Renal cortical epithelial cell (primary cell): ENCODE measurements at regions not wholly inside any gene's neighbourhood (a gene's known extent, or its start where the extent isn't known, plus 50 kb on each side); places are given as distances from the start of the nearest gene placed in this dataset.
"Not testable (repeated sequence)": the region's sequence is repeated elsewhere in the genome, so short reads cannot be mapped to it uniquely, and the experiment has no call there.

Experiments used
- DNase-seq: peaks from one replicate; pipeline ENCODE4 v3.0.0-alpha.2; 2011; ENCODE audit warnings: low read depth

DNA sequence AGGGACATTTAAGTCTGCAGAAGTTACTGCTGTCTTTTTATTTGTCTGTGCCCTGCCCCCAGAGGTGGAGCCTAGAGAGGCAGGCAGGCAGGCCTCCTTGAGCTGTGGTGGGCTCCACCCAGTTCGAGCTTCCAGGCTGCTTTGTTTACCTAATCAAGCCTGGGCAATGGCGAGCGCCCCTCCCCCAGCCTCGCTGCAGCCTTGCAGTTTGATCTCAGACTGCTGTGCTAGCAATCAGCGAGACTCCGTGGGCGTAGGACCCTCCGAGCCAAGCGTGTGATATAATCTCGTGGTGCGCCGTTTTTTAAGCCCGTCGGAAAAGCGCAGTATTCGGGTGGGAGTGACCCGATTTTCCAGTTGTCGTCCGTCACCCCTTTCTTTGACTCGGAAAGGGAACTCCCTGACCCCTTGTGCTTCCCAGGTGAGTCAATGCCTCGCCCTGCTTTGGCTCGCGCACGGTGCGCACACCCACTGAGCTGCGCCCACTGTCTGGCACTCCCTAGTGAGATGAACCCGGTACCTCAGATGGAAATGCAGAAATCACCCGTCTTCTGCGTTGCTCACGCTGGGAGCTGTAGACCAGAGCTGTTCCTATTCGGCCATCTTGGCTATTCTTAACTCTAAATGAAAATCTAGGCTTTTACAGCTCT, 244.0 kb upstream of the SPHKAP start:
- not testable (repeated sequence) for DNase-seq

DNA sequence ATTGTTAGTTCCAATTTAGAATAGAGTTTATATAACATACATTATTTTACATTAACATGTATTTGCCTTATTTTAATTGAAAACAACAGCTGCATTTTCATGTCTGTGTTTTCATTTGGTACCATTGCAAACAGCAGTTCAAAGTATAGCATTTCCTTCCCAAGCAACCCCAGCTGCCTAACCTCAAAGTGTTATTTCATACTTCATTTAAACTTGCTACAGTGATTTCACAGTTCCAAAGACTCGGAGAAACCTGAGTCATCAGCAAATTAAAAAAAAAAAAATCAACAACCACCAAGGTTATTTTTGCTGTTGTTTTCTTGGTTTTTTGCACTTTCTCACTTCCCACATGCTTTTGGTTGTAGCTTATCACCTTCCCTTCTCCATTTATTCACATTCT, 236.5 kb upstream of the SPHKAP start:
- peak; percentile 79 for DNase-seq

DNA sequence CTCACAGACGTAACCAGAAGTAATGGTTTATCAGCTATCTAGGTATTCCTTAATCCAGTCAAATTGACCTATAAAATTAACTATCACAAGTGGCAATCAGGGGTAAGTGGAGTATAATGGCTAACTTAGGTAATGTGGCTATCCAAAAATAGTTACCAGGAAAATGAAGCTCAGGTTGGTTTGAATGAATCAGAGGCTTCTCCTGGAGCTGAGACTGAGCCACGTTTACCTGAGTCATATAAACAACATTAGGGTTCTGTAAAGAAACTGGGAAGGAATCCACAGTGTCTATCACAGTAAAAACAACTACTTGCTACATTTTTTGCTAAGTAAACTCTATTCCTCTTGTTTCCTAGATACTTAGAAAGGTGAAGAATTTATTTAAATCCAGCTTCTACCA, 236.0 kb upstream of the SPHKAP start:
- DNase-seq: peak; percentile 91

DNA sequence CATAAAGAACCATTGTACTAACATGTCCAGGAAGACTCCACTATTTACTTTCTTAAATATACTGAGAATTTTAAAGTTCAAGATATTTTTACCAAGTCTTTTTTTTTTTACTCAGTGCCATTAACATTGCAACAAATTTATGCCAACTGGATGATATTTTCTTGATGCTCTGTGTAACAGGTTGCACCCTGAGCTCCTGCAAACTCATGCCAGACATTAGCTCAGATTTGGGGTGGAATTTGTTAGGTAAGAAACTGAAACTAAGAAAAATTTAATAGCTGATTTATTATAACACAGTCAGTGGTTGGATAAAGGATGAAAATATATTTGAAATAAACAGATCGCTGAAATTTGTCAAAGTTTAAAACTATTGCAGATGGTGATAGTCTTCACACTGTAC, 228.6 kb upstream of the SPHKAP start:
- DNase-seq: no peak

DNA sequence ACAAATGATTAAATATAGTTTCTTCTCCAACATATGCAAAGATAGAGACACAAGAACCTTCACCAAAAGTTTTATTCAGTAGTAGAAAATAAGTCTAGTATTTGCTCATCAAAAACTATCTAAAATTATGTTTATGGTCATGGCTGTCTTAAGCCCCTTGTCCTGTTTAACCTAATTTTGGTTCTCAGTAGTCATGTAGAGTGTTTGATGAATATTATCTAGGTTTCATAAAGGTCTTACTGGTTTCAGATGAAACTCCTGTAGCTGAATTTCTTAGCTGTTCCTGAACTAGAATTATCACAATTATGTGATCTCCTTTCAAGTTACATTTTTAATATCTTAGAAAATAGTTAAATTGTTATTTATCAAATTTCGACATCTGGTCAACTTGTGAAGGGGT, 228.0 kb upstream of the SPHKAP start:
- no peak for DNase-seq

DNA sequence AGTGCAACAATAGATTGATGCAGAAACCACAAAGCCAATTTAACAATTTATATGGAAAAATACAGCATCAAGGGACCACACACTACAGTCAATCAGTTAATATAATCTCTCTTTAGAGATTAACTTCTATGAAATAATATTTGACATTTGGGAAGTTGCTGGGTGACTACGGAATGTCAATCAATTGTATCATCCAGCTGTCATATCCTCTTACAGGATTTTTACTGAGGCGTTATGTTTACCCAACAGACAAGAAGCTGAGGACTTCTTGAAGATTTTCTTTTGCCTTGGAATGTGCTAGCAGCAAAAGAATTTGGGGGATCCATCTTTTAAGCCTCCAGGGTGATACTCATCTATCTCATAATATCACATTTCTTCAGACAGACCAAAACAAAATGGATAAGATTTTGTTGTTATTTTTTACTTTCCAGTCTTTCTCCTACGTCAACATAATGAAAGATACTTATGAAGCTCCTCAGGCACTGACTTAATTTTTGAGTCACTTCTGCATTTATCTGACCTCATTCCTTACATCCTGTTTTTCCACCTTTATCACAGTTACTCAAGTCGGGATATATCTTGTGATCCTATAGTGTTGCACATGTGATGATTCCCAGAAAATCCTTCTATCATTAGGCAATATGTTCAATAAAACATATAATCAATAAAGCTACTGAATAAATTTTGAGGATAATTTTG, 227.2 kb upstream of the SPHKAP start:
- no peak for DNase-seq

DNA sequence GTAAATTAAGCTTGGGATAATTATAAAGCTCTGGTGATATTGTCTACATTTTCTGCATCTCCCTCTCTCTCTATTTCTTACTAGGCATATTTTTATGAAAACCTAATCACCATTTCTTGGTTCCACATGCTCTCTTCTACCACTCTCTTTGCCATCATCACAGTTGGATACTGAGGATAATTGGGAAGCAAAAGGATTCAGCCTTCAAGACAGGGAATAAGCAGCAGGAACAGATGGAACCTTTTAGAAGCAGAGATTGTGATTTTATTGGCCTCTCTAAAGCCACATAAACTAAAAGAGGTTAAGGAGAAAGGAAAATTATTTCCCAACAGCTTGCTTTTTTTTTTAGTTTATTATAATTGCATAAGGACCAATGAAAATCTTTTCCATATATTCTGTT, 226.3 kb upstream of the SPHKAP start:
- no peak for DNase-seq

DNA sequence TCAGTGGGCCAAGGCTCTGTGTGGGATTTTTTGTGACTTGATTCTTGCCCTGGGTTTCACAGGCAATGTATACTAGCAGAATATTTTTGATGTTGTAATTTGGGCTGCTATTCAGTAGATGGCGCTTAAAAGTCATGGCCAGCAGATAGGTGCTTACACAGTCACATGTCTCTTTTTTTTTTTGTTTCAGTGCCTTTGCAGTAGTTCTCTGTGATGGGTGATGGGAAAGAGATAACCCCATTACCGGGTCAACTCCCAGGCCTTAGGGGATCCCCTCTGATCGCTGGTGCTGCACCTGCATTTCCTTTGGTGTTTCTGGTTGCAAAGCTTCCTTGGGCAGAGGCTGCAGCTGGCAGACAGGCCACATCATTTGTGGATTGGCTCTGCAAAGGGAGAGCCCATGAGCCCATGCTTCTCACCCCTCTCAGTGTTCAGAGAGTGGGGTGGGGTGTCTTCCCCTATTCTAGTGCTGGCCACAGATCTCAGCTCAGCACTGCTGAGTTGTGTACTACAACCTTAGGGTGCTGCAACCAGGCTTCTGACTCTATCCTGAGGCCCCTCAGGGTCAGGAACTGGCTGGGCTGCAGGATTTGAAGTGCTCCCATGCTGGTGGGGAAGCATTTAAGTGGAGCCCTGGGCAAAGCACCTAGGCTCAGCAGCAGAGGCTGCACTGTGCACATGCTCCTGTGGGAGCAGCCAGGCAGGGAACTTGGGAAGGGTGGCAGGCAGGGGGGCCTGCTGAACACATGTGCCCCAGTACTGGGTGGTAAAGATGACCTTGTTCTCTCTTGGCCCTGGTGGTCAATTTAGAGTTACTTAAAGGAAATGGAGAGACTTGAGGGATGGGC, 219.8 kb upstream of the SPHKAP start:
- DNase-seq: no peak

DNA sequence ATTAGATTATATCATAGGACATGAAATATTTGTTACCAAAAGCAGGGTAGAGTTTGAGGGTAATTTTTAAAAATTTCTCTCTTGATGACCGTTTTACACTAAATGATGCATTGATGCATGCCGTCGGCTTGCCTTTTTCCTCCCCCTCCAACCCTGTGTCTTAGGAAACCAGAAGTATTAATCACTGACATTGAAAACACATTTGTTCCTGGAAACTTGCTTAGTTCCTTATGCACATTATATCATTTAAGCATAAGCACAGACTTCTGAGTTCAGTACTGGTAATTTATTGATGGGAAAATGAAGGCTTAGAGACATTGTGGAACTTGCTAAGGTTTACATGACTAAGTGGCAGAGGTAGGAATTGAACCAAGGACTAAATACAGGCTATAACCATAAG, 206.3 kb upstream of the SPHKAP start:
- no peak for DNase-seq

DNA sequence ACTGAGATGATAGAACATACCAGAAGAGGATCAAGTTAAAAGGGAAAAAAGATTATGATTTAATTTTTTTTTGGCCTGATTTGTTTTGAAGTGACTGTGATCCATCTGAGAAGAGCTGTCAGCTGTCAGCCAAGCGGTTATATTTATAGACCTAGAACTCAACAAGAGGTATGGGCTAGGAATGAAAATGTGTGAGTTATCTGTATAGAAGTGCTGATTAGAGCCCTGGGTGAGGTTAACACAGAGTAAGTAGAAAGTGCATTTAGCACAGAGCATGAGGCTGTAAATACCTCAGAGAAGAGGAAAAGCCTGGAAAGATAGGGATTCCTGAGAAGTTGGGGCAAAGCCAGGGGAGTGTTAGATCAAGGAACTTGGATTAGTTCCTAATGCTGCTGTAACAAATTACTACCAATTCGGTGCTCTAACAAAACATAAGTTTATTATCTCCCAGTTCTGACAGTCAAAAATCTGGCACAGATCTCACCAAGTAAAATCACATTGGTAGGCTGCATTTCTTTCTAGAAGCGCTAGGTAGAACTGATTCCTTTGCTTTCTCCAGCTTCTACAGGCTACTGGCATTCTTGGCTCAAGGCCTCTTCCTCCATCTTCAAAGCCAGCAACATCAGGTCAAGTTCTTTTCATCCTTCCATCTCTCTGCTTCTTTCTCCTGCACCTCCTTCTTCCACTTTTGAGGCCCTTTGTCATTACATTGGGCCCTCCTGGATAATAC, 197.4 kb upstream of the SPHKAP start:
- DNase-seq: no peak

DNA sequence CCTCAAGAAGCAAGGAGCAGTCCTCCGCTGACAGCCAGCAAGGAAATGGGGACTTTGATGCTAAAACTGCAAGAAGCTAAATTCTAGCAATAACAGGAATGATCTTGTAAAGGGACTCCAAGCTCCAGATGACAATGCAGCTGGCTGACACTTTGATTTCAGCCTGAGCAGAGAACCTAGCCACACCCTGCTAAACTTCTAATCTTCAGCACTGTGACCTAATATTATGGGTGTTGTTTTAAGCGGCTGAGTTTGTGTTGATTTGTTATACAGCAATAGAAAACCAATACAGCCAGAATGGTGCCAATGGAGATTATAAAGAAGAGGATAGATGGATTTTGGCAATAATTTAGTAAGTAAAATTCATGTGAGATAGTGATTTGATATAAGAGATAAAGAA, 196.7 kb upstream of the SPHKAP start:
- DNase-seq: no peak

DNA sequence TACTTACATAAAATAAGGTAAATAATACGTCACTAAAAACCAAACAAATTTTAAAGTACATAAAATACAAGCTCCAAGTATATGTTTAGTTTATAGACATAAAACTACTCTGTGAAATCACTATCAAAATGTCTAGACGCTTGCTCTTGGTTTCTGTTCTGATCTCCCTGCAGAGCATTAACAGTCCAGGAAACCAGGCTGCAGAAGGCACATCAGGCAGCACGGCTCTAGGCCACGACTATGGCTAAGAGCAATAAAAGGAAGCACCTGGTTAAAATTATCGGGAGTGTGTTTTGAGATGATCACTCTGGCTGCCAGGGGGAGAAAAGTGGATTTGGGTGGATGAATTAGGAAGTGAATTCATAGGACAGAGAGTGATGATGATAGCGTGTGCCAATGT, 196.0 kb upstream of the SPHKAP start:
- no peak for DNase-seq

DNA sequence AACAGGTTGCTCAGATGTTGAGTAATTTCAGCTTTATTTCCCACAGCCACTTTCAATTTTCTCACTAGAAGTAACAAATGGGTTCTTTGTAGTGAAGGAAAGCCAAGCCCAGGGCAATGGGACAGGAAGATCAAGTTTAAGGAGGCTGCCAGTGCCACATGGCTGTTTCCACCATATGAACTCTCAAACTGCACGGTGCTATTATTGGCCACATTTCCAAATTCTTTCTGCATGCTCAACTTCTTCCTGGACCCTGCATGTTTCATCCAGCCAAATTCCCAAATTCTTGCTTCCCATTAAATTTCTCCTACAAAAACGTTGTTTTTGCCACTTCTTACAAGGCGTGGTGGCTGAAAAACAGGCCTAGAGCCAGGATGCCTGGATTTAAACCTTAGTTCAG, 193.3 kb upstream of the SPHKAP start:
- DNase-seq: no peak

DNA sequence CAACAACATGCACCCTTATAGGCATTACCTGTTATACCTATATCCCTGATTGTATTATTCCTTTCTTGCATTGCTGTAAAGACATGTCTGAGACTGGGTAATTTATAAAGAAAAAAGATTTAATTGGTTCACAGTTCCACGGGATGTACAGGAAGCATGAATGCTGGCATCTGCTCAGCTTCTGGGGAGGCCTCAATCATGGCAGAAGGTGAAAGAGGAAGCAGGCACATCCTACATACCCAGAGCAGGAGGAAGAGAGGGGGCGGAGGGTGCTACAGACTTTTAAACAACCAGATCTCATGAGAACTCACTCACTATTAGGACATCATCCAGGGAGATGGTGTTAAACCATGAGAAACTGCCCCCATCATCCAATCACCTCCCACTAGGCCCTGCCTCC, 191.7 kb upstream of the SPHKAP start:
- DNase-seq: no peak

DNA sequence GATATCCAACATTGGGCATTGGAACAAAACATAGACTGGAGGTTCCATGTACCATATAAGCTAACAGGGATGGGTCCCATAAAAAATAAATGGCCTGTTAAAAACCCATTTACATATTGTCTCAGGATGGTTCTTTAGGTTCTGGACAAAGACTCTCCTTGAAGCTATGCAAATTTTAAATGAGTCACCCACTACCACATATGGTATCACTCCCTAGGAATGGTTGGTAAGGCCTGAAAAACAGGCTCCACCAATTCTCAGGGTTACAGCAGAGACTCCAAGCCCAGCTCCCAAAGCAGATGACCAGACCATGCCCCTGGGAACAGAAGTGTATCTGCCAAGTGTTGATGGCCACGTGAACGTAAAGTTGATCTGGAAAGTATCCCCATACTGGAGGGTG, 190.7 kb upstream of the SPHKAP start:
- DNase-seq: no peak

DNA sequence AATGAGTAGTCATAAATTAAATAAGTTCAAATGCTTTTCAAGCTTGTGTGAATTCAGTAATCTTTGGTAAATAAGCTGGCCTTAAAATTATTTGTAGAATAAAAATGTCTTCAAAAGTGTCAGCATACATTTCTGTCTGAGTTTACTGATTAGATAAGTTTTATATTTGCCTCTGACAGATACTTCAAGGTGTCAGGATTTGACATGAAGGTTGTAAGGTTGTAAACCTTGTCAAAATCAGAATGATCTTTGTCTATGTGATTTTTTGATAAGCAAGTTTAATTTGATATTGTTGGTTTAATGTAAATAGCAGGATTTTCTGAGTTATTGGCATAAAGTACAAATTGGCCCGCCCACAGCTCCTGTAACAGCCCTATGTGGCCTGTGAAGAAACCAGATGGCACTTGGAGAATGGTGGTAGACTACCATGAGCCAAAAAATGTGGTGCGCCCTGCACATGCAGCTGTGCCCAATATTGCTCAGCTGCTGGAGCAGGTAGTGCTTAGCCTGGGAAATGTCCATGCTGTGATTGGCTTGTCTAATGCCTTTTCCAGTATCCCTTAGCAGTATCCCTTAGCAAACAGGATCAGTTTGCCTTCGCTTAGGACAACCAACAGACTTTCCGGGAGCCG, 188.0 kb upstream of the SPHKAP start:
- DNase-seq: no peak

DNA sequence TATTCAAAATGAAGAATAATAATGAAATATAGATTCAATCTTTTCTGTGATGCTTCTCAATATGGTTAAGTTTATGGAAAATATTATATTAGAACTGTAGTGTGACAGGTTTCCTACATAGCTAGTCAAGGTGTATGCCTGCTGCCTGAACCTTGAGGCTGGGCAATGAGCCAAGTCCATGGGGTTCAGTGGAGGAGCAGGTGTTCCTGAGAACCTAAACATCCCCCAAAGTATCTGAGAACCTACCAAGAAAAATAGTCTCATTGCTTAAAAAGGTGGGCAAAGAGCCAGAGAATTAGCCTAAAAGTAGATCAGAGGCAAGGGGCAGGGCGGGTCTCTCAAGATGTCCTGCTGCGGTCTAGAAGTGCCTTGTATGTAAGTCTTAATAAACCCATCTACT, 185.9 kb upstream of the SPHKAP start:
- DNase-seq: no peak

DNA sequence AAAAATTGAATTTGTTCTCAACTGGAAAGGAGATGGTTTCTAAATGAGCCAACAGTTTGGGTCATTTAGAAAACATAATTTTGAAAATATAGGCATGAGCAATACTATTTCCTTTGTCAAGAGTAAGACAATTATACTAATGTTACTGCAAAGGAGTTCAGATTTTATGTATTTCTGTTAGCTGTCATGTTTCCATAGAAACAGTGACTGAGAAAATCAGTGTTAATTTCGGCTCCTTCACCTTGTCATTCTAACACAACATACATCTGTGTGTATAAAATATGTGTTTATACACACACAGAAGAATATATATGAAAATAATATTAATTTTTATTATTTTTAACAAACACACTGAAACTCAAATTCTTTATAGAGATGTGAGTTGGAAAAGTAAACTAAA, 178.0 kb upstream of the SPHKAP start:
- no peak for DNase-seq

DNA sequence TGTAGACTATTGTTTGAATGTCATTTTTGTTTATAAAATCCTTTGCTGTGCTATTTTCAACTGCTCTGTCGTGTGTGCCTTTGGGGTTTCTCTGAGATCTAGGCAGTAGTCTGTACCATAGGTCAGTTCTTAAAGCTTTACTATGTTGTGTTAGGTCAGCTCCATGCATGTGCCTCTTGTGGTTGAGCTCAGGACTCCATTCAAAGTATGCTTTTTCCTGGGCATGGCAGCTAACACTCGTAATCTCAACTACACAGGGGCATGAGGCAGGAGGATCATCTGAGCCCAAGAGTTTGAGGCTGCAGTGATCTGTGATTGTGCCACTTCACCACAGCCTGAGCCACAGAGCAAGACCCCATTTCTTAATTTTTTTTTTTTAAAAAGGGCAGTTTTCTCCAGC, 174.4 kb upstream of the SPHKAP start:
- DNase-seq: no peak

DNA sequence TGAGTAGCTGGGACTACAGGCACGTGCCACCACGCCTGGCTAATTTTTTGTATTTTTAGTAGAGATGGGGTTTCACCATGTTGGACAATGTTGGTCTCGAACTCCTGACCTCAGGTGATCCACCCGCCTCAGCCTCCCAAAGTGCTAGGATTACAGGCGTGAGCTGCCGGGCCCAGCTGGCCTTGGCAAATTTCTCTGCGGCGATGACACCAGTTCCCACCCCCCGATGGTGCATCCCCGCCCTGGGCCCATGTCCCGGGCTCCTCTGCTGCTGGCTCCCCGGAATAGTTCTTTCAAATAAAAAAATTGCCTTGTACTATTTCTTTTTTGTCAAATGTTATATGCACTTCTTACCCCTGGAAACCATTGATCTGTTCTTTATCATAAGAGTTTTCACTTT, 171.5 kb upstream of the SPHKAP start:
- not testable (repeated sequence) for DNase-seq

DNA sequence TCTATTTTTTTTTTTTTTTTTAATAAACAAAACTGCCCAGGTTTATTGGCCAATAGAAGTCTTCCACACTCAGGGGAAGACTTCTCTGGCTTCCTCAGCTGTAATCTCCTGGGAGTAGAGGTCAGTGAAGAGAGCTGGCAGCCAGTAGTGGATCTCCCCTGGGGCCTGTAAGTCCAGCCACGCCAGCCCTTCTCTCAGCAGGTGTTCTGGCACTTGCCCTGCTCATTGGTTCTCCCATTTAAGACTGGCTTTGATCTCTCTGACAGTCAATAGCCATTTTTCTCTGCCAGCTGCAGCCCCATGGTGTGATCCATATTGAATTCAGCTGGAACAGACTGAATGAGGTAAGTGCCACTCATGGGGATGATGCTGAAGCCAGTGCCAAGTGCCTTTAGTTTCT, 170.6 kb upstream of the SPHKAP start:
- DNase-seq: no peak

DNA sequence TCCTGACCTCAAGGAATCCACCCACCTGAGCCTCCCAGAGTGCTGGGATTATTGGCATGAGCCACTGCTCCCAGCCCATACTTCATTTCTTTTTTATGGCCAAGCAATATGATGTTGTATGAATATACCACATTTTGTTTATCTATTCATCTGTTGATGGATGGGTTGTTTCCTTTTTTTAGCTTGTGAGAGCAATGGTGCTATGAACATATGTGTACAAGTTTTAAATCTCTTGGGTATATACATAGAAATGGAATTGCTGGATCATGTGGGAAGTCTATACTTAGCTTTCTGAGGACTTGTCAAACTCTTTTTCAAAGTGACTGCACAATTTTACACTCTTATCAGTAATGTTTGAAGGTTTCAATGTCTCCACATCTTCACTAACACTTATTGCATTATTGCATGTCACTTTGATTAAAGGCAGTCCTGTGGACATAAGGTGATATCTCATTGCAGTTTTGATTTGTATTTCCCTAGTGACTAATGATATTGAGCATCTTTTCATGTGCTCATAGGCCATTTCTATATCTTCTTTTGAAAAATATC, 167.1 kb upstream of the SPHKAP start:
- DNase-seq: no peak
